GM18867 (cell line): ENCODE measurements at regions not wholly inside any gene's neighbourhood (a gene's known extent, or its start where the extent isn't known, plus 50 kb on each side); places are given as distances from the start of the nearest gene placed in this dataset.
"Not testable (repeated sequence)": the region's sequence is repeated elsewhere in the genome, so short reads cannot be mapped to it uniquely, and the experiment has no call there.

Experiments used
- ATAC-seq: cut with Tn5 transposase; IDR thresholded peaks from one replicate; pipeline ENCODE4 v1.9.1; 2021; ENCODE audit warnings: mild to moderate bottlenecking, moderate library complexity; ENCODE audit not compliant: unreplicated experiment

DNA sequence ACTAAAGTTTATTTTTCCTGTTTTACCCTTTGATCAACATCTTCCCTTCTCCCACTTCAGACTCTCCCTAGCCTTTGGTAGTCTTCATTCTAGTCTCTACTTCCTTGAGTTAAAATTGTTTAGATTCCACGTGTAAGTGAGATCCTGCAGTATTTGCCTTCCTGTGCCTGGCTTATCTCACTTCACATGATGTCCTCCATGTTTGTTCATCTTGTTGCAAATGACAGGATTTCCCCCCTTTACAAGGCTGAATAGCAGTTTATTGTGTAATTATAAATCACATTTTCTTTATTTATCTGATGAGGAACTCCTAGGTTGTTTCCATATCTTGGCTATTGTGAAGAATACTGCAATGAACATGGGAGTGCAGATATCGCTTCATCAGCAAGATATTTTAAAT lies 461.7 kb downstream of the CHSY3 start:
- no peak for ATAC-seq

- ATAC-seq, result no peak
Measured at GRCh38 chr5:130350131-130350530, 445.9 kb downstream of the CHSY3 start.

GRCh38 chr5:130337179-130337888 lies 433.1 kb downstream of the CHSY3 start:
- no peak for ATAC-seq

DNA sequence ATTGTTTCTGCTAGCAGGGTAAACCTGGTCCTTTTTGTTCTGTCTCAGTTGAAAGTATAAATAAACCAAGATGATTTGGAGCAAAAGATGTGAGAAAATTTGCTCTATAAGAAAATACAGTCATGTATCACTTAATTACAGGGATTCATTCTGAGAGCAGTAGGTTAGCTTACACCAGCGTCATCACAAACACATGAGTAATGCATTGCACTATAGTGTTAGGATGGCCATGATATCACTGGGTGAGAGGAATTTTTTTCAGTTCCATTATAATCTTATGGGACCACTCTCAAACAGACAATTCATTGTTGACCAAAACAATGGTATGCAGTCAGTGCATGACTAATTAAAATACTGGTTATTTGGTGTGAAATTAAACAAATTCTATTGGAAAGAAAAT lies 430.9 kb downstream of the CHSY3 start:
- ATAC-seq, result no peak

- ATAC-seq, result no peak
Measured at GRCh38 chr5:130333089-130333488, 428.8 kb downstream of the CHSY3 start.

GRCh38 chr5:130331332-130331731 lies 427.1 kb downstream of the CHSY3 start:
- no peak for ATAC-seq

DNA sequence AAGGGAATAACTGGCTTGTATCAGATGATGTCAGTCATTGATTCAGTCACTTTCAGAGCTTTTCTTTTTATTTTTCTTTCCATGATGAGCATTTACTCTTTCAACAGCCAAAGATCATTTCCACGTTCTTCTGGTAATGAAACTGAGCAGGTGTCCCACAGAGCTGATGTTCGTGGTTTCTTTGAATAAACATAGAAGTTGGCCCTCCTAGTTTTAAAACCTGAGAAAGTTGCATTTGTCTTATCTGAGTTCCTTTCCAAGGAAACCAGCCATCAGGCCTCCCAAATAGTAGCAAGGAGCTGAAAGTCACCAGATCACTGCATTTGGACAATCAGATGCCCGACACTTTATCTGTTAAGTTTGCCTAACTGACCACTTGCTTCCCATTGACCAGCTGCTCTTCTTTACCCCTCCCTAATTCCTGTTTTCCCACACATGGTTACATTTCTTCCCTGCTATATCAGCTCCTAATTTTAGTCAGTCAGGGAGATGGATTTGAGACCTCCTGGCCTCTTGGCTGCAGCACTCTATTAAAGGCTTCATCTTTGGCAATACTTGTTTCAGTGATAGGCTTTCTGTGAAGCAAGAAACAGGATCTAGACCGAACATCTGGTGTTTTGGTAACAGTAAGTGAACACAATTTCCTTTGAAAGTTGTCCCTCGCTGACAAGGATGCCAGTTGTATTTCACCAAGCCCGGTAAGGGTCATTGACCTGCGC lies 420.8 kb downstream of the CHSY3 start:
- ATAC-seq, result no peak

GRCh38 chr5:130323804-130324454 lies 419.7 kb downstream of the CHSY3 start:
- ATAC-seq, result peak; percentile 99

DNA sequence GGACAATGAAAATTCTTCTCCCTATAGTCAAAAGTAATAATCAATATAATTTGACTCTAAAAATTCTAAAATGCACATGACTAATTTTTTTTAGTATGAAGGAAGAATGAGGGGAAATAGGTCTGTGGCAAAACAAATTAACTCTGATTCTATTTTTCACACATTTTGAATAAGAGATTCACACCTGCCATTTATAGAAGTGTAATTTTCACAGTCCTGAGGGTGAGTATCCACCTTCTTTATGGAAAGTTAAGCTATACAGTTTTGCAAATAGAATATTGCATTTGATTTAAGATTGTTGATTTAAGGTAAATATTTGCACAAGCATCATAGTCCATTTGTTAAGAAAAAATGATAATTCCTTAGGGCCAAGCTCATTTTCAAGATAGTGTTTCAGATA lies 417.7 kb downstream of the CHSY3 start:
- no peak for ATAC-seq

GRCh38 chr5:130316971-130317680 lies 412.9 kb downstream of the CHSY3 start:
- peak; percentile 74 for ATAC-seq

DNA sequence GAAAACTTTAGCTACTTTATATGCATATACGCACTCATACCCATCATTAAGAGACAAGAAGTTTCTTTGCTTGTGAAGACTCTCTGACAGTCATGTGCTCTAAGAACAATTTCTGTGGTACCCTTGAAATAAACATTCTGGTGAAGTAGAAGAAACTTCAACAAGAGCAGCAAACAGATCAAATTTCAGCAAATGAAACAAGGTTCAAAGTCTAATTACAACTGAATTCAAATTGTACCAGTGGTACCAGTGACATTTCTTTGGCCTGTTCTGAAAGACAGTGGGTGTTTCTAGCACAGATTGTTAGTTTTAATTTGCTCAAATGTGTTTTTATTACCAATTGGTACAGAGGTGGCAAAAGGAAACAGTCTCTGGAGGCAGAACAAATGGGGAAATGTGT lies 391.0 kb downstream of the CHSY3 start:
- no peak for ATAC-seq

GRCh38 chr5:130294798-130295197 lies 390.5 kb downstream of the CHSY3 start:
- not testable (repeated sequence) for ATAC-seq

- no peak for ATAC-seq
Measured at GRCh38 chr5:130290219-130290618, 386.0 kb downstream of the CHSY3 start.

- no peak for ATAC-seq
Measured at GRCh38 chr5:130289132-130290088, 385.1 kb downstream of the CHSY3 start.

DNA sequence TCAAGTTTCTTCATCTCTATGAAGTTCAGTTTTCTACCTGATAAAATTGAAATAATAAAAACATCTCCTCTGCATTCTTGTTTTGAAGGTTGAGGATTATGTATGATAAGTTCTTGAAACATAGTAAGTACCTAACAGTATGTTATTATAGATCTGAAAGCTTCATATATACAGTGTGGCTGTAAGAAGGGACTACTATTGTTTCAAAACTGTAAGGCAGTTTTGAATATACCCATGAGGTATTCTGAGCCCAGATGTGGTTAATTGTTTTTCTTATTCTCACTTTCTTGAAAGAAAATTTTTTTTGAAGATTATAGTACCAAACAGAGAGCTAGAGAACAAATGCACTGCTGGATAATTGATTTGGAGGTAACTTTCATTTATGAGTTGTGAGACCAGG lies 383.2 kb downstream of the CHSY3 start:
- ATAC-seq, result peak; percentile 76

- ATAC-seq, result no peak
Measured at GRCh38 chr5:130286971-130287370, 382.7 kb downstream of the CHSY3 start.

DNA sequence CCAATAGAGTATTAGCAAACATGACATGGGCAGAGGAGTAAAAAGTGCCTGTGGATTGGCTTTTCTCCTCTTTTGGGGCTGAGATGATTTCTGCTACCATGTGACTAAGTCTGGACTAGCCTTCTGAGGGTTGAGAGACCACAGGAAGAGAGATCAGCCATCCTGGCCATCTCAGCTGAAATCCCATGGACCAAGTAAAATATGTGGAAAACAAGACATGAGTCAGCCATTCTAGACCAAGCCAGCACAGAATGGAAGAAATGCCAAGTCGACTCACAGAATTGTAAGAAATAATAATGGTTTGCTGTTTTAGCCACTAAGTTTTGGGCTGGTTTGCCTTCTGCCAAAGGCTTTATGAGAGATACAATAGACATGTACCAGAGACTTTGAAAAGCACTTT lies 377.8 kb downstream of the CHSY3 start:
- no peak for ATAC-seq

GRCh38 chr5:130280528-130281217 lies 376.4 kb downstream of the CHSY3 start:
- ATAC-seq, result no peak

- no peak for ATAC-seq
Measured at GRCh38 chr5:130279386-130279785, 375.1 kb downstream of the CHSY3 start.

DNA sequence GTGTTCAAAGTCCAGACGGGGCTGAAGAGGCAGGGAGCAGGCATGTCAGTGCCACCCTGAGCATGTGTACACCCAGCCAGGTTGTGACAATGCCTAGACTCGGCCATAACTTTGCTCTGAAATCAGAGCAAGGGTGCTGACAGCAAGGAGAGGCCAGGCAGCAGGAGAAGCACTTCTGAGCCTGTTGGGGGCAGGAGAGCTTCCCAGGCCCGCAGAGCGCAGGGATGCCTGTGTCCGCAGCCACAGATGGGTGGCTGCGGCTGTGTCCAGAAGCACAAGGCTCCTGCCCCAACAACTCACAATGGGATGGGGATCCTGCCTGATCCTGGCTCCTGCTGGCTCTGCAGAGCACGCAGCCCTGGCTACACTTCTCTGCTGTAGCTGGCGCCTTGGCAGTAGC lies 373.9 kb downstream of the CHSY3 start:
- ATAC-seq, result no peak
